ENCODE measurements at regions not wholly inside any gene's neighbourhood (a gene's known extent, or its start where the extent isn't known, plus 50 kb on each side); places are given as distances from the start of the nearest gene placed in this dataset.

GRCh38 chr13:24605923-24606372, 74.3 kb upstream of the ATP12A start:
- 72% methylated on average over 6 of the region's 6 CpGs for WGBS (ENCODE audit: insufficient coverage)
- H3K4me3 Mint-ChIP-seq, result peak overlapping the region in 1 of 2 donors; percentile 37
- no peaks in the 10 kb centered on the region for H3K36me3 ChIP-seq (replicated peaks in 1 of 2; ENCODE audit: control insufficient read depth in 1 of 2, insufficient read depth in 2 of 2, low read length in 2 of 2)
- H4K20me1 ChIP-seq (ENCODE audit: insufficient read depth, low read length), result no peaks in the 10 kb centered on the region
- no peak for TF ChIP-seq CTCF (IDR thresholded peaks at IDR 0.05)
- no peak overlapping the region for H3K4me3 ChIP-seq (replicated peaks in 1 of 3; ENCODE audit: low read depth in 2 of 3, low read length in 3 of 3)
- H3K4me2 ChIP-seq (replicated peaks; ENCODE audit: extremely low read depth, low read length, poor library complexity, severe bottlenecking), result no peak overlapping the region
- peak in 1 of 3 donors; percentile 16 for DNase-seq
- no peaks in the 10 kb centered on the region for H3K9me3 ChIP-seq (replicated peaks in 1 of 2; ENCODE audit: control insufficient read depth in 1 of 2, insufficient read depth in 1 of 2, low read length in 2 of 2)
- no peak overlapping the region for H3K9ac ChIP-seq (ENCODE audit: insufficient read depth, low read length, poor library complexity, severe bottlenecking)
- H3K27ac Mint-ChIP-seq, result peak overlapping the region in 1 of 7 donors; percentile 61
- peaks cover 0 to 2% (median 1%) of the 10 kb centered on the region in 3 donors for H3K27me3 Mint-ChIP-seq (ENCODE audit: low read depth in 3 of 3)
- no peak overlapping the region for H3K27ac ChIP-seq (ENCODE audit: low read depth in 1 of 2, low read length in 2 of 2)
- intact Hi-C loops (cut with micrococcal nuclease), result no loop called here
- H3K36me3 Mint-ChIP-seq, result no peaks in the 10 kb centered on the region
- H3K79me2 ChIP-seq (ENCODE audit: insufficient read depth, low read length), result no peaks in the 10 kb centered on the region
- H3K27me3 ChIP-seq (ENCODE audit: control insufficient read depth in 2 of 2, insufficient read depth in 2 of 2, low read length in 2 of 2), result no peaks in the 10 kb centered on the region
- H3K9me3 Mint-ChIP-seq, result peaks cover 0 to 10% (median 3%) of the 10 kb centered on the region in 7 donors
- no peaks in the 10 kb centered on the region for H3K4me1 ChIP-seq (ENCODE audit: control insufficient read depth in 1 of 2, insufficient read depth in 2 of 2, low read length in 2 of 2)
- H3K4me1 Mint-ChIP-seq, result no peaks in the 10 kb centered on the region
- H2AFZ ChIP-seq (ENCODE audit: insufficient read depth, low read depth, low read length, poor library complexity, severe bottlenecking), result peak overlapping the region; percentile 43

GRCh38 chr13:24606486-24607170, 73.6 kb upstream of the ATP12A start:
- Mint-ChIP-seq H3K9me3 (peaks cover 0 to 10% (median 3%) of the 10 kb centered on the region in 7 donors), H3K27ac (no peak overlapping the region), H3K4me1 (no peaks in the 10 kb centered on the region), H3K4me3 (no peak overlapping the region), H3K27me3 (ENCODE audit: low read depth in 3 of 3) (peaks cover 0 to 2% (median 1%) of the 10 kb centered on the region in 3 donors), H3K36me3 (no peaks in the 10 kb centered on the region)
- Histone ChIP-seq H3K4me2 (replicated peaks; ENCODE audit: extremely low read depth, low read length, poor library complexity, severe bottlenecking) (no peak overlapping the region), H3K79me2 (ENCODE audit: insufficient read depth, low read length) (no peaks in the 10 kb centered on the region), H4K20me1 (ENCODE audit: insufficient read depth, low read length) (no peaks in the 10 kb centered on the region), H3K9me3 (replicated peaks in 1 of 2; ENCODE audit: control insufficient read depth in 1 of 2, insufficient read depth in 1 of 2, low read length in 2 of 2) (no peaks in the 10 kb centered on the region), H3K9ac (ENCODE audit: insufficient read depth, low read length, poor library complexity, severe bottlenecking) (no peak overlapping the region), H3K27ac (ENCODE audit: low read depth in 1 of 2, low read length in 2 of 2) (no peak overlapping the region), H3K4me3 (replicated peaks in 1 of 3; ENCODE audit: low read depth in 2 of 3, low read length in 3 of 3) (no peak overlapping the region), H3K4me1 (ENCODE audit: control insufficient read depth in 1 of 2, insufficient read depth in 2 of 2, low read length in 2 of 2) (no peaks in the 10 kb centered on the region), H3K36me3 (replicated peaks in 1 of 2; ENCODE audit: control insufficient read depth in 1 of 2, insufficient read depth in 2 of 2, low read length in 2 of 2) (no peaks in the 10 kb centered on the region), H3K27me3 (ENCODE audit: control insufficient read depth in 2 of 2, insufficient read depth in 2 of 2, low read length in 2 of 2) (no peaks in the 10 kb centered on the region), H2AFZ (ENCODE audit: insufficient read depth, low read depth, low read length, poor library complexity, severe bottlenecking) (peak overlapping the region; percentile 43)
- intact Hi-C loops (cut with micrococcal nuclease), result no loop called here
- TF ChIP-seq CTCF (IDR thresholded peaks at IDR 0.05), result no peak
- 97% methylated on average over 5 of the region's 6 CpGs for WGBS (ENCODE audit: insufficient coverage)
- DNase-seq, result no peak

All from CD14-positive monocyte (primary cell).